ENCODE measurements at regions not wholly inside any gene's neighbourhood (a gene's known extent, or its start where the extent isn't known, plus 50 kb on each side); places are given as distances from the start of the nearest gene placed in this dataset.

DNA sequence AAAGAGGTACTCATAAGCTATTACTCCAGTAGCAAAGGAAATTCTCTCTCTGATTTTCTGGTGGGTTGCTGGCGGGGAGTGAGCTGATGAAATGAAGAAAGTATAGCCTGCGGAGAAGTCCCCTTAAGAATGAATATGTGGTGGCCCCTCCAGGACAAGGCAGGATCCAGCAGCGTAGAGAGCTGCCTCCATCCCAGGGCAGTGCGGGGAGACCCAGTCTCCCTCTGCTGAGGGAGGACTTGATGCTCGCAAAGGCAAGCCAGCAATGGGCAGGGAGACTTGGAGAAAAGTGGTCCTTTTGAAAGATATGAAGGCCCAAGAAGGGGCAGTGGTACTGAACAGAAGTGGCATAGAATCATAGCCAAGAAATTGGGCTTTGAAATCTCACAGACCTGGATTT lies 106.0 kb upstream of the SLC44A3 start:
- no peaks in the 10 kb centered on the region for H3K27me3 ChIP-seq (ENCODE audit: control insufficient read depth, insufficient read depth, low read length)
- H3K36me3 ChIP-seq (ENCODE audit: control insufficient read depth, insufficient read depth, low read length), result no peaks in the 10 kb centered on the region
- no peak for DNase-seq (ENCODE audit: low read depth)
- POLR2A ChIA-PET, result interaction anchor here (0.7 to 0.8 kb wide), 2 partner anchors 21 to 173 kb away, joined by 3 to 4 read pairs; partner anchors contain the start of gene F3
- CTCF ChIA-PET, result interaction anchor here (0.7 to 1.5 kb wide), 4 partner anchors 16 to 154 kb away, joined by 3 to 6 read pairs (median 3); no protein-coding TSS in a partner anchor
- TF ChIP-seq, protein P1, sequence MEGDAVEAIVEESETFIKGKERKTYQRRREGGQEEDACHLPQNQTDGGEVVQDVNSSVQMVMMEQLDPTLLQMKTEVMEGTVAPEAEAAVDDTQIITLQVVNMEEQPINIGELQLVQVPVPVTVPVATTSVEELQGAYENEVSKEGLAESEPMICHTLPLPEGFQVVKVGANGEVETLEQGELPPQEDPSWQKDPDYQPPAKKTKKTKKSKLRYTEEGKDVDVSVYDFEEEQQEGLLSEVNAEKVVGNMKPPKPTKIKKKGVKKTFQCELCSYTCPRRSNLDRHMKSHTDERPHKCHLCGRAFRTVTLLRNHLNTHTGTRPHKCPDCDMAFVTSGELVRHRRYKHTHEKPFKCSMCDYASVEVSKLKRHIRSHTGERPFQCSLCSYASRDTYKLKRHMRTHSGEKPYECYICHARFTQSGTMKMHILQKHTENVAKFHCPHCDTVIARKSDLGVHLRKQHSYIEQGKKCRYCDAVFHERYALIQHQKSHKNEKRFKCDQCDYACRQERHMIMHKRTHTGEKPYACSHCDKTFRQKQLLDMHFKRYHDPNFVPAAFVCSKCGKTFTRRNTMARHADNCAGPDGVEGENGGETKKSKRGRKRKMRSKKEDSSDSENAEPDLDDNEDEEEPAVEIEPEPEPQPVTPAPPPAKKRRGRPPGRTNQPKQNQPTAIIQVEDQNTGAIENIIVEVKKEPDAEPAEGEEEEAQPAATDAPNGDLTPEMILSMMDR (IDR thresholded peaks at IDR 0.05; ENCODE audit: insufficient read depth, low read depth, low read length), result no peak
- H3K4me3 ChIP-seq (ENCODE audit: low read depth, low read length), result no peak overlapping the region

DNA sequence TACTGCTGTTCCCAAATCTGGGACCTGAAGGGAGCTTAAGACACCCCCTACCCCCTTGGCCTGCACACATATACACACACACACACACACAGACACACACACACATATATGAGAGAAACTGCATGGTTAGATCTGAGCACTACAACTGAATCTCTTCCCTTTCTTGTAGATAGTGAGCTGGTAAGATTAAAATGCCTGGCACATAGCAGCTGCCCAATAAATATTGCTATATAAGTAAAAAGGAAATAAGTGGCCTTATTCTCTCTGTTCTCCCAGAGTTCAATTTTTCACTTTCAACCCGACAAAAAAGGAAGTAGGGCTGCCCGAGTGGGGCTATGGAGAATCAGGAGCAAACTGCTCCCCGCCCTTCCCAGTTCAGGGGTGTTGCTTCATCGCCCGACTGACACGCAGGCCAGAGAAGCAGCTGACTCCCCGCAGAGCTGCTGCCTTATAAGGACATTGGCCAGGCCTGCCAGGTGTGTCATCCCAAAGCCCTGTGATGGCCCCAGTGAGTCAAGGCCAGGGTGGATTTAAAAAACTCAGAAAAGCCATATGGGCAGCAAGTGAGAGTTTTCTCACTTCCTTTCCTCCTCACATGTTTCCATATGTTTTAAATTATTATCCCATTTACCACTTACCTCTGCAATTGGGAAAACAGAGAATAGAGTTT lies 106.5 kb upstream of the SLC44A3 start:
- POLR2A ChIA-PET, result interaction anchor here (0.7 to 0.8 kb wide), 2 partner anchors 22 to 172 kb away, joined by 3 to 4 read pairs; partner anchors contain the start of gene F3

GRCh38 chr1:94709891-94710581 lies 110.1 kb upstream of the SLC44A3 start:
- POLR2A ChIA-PET, result interaction anchor here (1.1 kb wide), 1 partner anchor 11 kb away, joined by 7 read pairs; no protein-coding TSS in a partner anchor
- no peak for DNase-seq (ENCODE audit: low read depth)
- CTCF ChIA-PET, result interaction anchor here (1.0 to 1.7 kb wide), 5 partner anchors 11 to 187 kb away, joined by 3 to 6 read pairs (median 4); no protein-coding TSS in a partner anchor

More for the DNA sequence above, 106.5 kb upstream of the SLC44A3 start:
- TF ChIP-seq, protein P1 (IDR thresholded peaks at IDR 0.05; ENCODE audit: insufficient read depth, low read depth, low read length), result no peak
- Histone ChIP-seq H3K27me3 (ENCODE audit: control insufficient read depth, insufficient read depth, low read length) (no peaks in the 10 kb centered on the region), H3K4me3 (ENCODE audit: low read depth, low read length) (no peak overlapping the region), H3K36me3 (ENCODE audit: control insufficient read depth, insufficient read depth, low read length) (no peaks in the 10 kb centered on the region)
- CTCF ChIA-PET, result interaction anchor here (0.7 to 1.5 kb wide), 5 partner anchors 9 to 153 kb away, joined by 3 to 6 read pairs (median 3); no protein-coding TSS in a partner anchor
- peak; percentile 83 for DNase-seq (ENCODE audit: low read depth)

DNA sequence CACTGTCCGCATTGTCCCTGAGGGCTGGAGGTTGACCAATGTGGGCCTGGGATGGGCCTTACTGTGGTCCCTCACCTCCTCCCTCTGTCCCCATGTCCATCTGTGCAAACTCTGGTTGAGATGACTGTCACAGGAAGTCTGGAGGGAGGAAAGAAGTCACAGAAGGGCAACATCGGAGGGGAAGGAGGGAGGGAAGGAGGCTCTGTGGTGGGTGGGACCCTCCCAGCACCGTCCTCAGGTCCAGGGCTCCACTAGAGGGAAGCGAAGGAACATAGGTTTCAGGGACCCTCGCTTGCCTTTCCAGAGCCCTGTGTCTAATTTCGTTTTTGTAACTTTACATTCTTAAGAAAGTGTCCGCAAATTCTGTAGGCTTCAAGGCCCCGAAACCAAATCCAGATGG lies 111.3 kb upstream of the SLC44A3 start:
- POLR2A ChIA-PET, result no interaction called here
- CTCF ChIA-PET, result interaction anchor here (0.6 to 1.7 kb wide), 2 partner anchors 87 to 177 kb away, joined by 3 to 4 read pairs; no protein-coding TSS in a partner anchor
- H3K27me3 ChIP-seq (ENCODE audit: control insufficient read depth, insufficient read depth, low read length), result no peaks in the 10 kb centered on the region

More at GRCh38 chr1:94709891-94710581, 110.1 kb upstream of the SLC44A3 start:
- no peaks in the 10 kb centered on the region for H3K36me3 ChIP-seq (ENCODE audit: control insufficient read depth, insufficient read depth, low read length)
- H3K27me3 ChIP-seq (ENCODE audit: control insufficient read depth, insufficient read depth, low read length), result no peaks in the 10 kb centered on the region
- H3K4me3 ChIP-seq (ENCODE audit: low read depth, low read length), result no peak overlapping the region
- TF ChIP-seq, protein P1 (IDR thresholded peaks at IDR 0.05; ENCODE audit: insufficient read depth, low read depth, low read length), result no peak

More for the DNA sequence above, 111.3 kb upstream of the SLC44A3 start:
- no peak for DNase-seq (ENCODE audit: low read depth)
- TF ChIP-seq, protein P1 (IDR thresholded peaks at IDR 0.05; ENCODE audit: insufficient read depth, low read depth, low read length), result no peak
- Histone ChIP-seq H3K4me3 (ENCODE audit: low read depth, low read length) (no peak overlapping the region), H3K36me3 (ENCODE audit: control insufficient read depth, insufficient read depth, low read length) (no peaks in the 10 kb centered on the region)

All from BJ (cell line).